ENCODE measurements at regions not wholly inside any gene's neighbourhood (a gene's known extent, or its start where the extent isn't known, plus 50 kb on each side); places are given as distances from the start of the nearest gene placed in this dataset.

DNA sequence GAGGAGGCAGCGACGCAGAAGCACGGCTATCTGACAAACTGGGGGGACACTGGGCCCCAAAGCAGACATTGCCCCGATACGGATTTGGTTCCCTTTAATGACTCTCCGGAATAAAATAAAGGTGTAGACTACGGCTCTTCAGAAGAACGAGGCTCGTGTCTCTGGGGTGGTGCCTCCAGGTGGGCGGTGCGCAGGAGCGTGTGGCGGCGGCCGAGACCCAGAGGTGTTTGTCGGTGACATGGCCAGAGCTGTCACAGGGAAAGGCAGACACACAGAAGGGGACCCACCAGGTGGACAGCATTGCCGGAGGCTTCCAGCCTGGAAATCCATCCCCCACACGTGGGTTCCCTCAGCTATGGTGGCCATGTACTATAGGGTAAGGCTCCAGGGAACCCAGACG lies 366.0 kb downstream of the BRD1 start:
- no peak overlapping the region for H3K4me3 ChIP-seq (replicated peaks; ENCODE audit: low read depth, low read length)
- H3K27me3 ChIP-seq (replicated peaks; ENCODE audit: control insufficient read depth, insufficient read depth, low read length), result no peaks in the 10 kb centered on the region
- TF ChIP-seq, protein P1, sequence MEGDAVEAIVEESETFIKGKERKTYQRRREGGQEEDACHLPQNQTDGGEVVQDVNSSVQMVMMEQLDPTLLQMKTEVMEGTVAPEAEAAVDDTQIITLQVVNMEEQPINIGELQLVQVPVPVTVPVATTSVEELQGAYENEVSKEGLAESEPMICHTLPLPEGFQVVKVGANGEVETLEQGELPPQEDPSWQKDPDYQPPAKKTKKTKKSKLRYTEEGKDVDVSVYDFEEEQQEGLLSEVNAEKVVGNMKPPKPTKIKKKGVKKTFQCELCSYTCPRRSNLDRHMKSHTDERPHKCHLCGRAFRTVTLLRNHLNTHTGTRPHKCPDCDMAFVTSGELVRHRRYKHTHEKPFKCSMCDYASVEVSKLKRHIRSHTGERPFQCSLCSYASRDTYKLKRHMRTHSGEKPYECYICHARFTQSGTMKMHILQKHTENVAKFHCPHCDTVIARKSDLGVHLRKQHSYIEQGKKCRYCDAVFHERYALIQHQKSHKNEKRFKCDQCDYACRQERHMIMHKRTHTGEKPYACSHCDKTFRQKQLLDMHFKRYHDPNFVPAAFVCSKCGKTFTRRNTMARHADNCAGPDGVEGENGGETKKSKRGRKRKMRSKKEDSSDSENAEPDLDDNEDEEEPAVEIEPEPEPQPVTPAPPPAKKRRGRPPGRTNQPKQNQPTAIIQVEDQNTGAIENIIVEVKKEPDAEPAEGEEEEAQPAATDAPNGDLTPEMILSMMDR (IDR thresholded peaks at IDR 0.05; ENCODE audit: insufficient read depth, low read length, poor library complexity, severe bottlenecking), result no peak
- H3K36me3 ChIP-seq (ENCODE audit: control insufficient read depth, insufficient read depth, low read length), result no peaks in the 10 kb centered on the region
- DNase-seq (ENCODE audit: extremely low read depth, insufficient read length), result no peak

DNA sequence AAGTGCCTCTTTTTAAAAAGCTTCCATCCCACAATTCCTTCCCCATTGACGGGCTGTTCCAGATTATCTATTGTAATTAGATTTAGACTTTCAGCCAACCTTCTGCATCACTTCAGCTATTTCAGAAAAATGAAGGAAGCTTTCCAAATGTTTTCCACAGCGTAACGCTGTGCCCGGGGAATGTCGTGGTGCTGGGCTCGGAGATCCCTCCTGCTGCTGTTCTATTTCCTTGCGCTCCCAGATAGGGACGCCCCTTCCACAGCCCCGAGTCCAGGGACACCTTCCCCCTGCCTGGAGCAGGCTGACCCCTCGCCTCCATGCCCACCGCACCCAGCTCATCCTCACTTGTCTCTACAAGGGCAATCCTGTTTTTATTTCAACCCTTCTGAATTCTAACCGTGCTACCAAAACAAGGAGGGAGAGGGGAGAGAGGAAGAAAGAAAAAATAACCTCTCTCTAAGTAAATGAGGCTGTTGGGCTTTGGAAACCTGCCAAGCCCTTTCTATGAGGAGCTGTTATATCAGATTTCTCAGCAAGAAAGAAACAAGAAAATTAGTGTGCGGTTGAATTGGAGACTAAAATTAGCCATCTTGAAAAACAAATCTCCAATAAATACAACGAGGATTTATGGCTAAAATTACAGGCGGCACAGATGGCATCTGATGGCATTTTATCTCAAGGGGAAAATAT lies 366.9 kb downstream of the BRD1 start:
- Histone ChIP-seq H3K36me3 (ENCODE audit: control insufficient read depth, insufficient read depth, low read length) (no peaks in the 10 kb centered on the region), H3K4me3 (replicated peaks; ENCODE audit: low read depth, low read length) (no peak overlapping the region), H3K27me3 (replicated peaks; ENCODE audit: control insufficient read depth, insufficient read depth, low read length) (no peaks in the 10 kb centered on the region)
- TF ChIP-seq, protein P1 (IDR thresholded peaks at IDR 0.05; ENCODE audit: insufficient read depth, low read length, poor library complexity, severe bottlenecking), result no peak
- no peak for DNase-seq (ENCODE audit: extremely low read depth, insufficient read length)

DNA sequence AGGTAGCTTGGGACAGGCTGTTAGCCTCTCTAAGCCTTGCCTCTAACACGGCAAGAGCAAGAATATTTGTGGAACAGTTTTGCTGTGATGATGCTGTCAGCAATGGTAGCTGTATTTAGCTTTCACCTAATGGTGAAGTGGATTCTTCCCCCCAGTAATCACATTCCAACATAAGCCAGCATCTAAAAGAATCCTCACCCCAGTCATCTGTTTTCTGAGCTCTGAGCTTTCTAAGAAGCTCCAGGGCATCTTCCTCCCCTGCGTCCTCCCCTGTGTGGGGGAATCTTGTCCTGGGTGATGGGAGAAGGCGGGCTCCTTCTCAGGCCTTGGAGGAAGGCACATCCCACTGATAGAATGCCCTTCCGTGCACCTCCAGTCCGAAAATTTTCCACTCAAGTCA lies 367.6 kb downstream of the BRD1 start:
- no peak overlapping the region for H3K4me3 ChIP-seq (replicated peaks; ENCODE audit: low read depth, low read length)
- no peak for DNase-seq (ENCODE audit: extremely low read depth, insufficient read length)
- no peaks in the 10 kb centered on the region for H3K27me3 ChIP-seq (replicated peaks; ENCODE audit: control insufficient read depth, insufficient read depth, low read length)
- TF ChIP-seq, protein P1 (IDR thresholded peaks at IDR 0.05; ENCODE audit: insufficient read depth, low read length, poor library complexity, severe bottlenecking), result no peak
- no peaks in the 10 kb centered on the region for H3K36me3 ChIP-seq (ENCODE audit: control insufficient read depth, insufficient read depth, low read length)

DNA sequence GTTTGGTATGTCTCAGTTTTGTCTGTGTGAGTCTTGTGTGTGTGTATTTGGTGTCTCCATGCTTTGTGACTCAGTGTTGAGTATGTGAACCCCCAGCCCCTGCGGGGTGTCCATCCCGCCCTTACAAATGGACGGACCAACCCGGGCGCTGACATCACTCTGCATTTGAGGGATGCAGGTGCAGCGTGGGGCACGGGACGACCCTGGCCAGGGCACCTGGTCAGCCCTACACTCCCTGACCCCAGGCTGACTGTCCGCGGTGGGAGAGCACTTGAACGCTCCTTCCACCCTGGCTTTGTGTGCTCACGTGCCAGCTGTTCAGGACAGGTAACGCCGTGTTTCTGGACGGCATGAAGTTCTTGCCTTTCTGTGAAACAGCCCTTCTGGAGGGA lies 369.0 kb downstream of the BRD1 start:
- H3K27me3 ChIP-seq (replicated peaks; ENCODE audit: control insufficient read depth, insufficient read depth, low read length), result no peaks in the 10 kb centered on the region
- TF ChIP-seq, protein P1 (IDR thresholded peaks at IDR 0.05; ENCODE audit: insufficient read depth, low read length, poor library complexity, severe bottlenecking), result no peak
- no peaks in the 10 kb centered on the region for H3K36me3 ChIP-seq (ENCODE audit: control insufficient read depth, insufficient read depth, low read length)
- DNase-seq (ENCODE audit: extremely low read depth, insufficient read length), result no peak
- H3K4me3 ChIP-seq (replicated peaks; ENCODE audit: low read depth, low read length), result no peak overlapping the region

- no peaks in the 10 kb centered on the region for H3K36me3 ChIP-seq (ENCODE audit: control insufficient read depth, insufficient read depth, low read length)
- TF ChIP-seq, protein P1 (IDR thresholded peaks at IDR 0.05; ENCODE audit: insufficient read depth, low read length, poor library complexity, severe bottlenecking), result no peak
- no peak overlapping the region for H3K4me3 ChIP-seq (replicated peaks; ENCODE audit: low read depth, low read length)
- DNase-seq (ENCODE audit: extremely low read depth, insufficient read length), result no peak
- no peaks in the 10 kb centered on the region for H3K27me3 ChIP-seq (replicated peaks; ENCODE audit: control insufficient read depth, insufficient read depth, low read length)
These were observed 369.5 kb downstream of the BRD1 start for GRCh38 chr22:49457946-49458707.
